ENCODE measurements at regions not wholly inside any gene's neighbourhood (a gene's known extent, or its start where the extent isn't known, plus 50 kb on each side); places are given as distances from the start of the nearest gene placed in this dataset.

DNA sequence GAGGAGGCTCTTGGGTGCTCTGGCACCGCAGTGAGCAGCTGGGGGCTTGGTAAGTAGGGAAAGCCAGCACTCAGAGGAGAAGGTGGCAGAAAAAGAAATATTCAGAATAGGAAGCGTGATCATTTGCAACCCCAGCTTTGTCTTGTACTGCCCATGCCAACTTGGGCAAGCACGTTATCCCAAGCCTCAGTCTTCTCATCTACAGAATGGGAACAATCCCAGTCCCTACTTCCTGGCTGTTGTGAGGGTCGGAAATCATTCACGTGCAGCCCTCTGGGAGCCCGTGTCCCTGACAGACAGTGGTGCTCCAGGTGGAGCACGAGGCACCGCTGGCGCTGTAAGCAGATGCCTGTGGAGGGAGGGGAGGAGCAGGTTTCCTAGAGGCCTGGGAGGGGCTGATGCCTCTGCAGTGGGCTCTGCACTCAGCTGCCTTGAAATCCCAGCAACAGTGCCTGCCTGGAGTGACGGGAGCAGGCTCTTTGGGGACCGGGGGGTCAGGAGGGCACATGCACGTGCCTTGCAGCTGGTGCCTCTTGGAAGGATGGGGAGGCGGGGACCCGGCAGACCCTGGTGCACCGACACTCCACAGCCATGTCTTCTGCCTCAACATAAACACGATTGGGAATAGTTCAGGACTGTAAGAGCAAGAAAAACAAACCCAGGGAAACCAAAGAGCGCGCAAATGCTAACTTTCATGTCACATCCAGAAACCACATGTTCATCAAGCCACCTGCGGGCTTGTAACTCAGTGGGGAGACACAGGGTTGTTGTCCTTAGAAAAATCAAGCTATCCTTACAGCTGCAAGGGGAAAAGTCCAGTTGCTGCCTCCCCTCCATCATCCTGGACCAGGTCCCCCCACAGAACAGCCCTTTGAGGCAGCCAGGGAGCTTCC is 86.5 kb upstream of the DIO3 start:
- DNase-seq (ENCODE audit: low read depth in 2 of 2, low spot score in 1 of 2) = no peak

- no peak for DNase-seq (ENCODE audit: low read depth in 2 of 2, low spot score in 1 of 2)
These were observed 85.6 kb upstream of the DIO3 start for GRCh38 chr14:101475456-101476257.

GRCh38 chr14:101476258-101476915 is 84.9 kb upstream of the DIO3 start:
- no peak for DNase-seq (ENCODE audit: low read depth in 2 of 2, low spot score in 1 of 2)

- DNase-seq (ENCODE audit: low read depth in 2 of 2, low spot score in 1 of 2) = no peak
These were observed 84.3 kb upstream of the DIO3 start for GRCh38 chr14:101476916-101477553.

DNA sequence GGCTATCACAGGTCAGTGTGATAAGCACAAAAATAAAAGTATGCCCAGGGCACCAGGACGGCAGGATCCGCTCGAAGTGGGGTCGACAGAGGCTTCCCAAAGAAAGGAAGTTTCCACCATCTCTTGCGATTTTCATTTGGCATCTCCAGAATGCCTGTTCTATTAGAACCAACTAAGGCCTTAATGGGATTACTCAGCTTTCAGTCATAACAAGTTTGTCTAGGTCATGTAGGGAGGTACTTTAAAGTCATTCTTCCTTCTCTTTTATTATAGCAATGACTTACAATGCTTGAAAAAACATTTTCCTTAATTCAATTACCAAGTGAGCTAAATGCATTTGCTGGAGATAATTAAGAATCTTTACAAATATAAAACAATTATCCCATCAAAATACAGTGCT is 83.6 kb upstream of the DIO3 start:
- no peak for DNase-seq (ENCODE audit: low read depth in 2 of 2, low spot score in 1 of 2)

- no peak for DNase-seq (ENCODE audit: low read depth in 2 of 2, low spot score in 1 of 2)
These were observed 83.2 kb upstream of the DIO3 start for GRCh38 chr14:101478096-101478495.

DNA sequence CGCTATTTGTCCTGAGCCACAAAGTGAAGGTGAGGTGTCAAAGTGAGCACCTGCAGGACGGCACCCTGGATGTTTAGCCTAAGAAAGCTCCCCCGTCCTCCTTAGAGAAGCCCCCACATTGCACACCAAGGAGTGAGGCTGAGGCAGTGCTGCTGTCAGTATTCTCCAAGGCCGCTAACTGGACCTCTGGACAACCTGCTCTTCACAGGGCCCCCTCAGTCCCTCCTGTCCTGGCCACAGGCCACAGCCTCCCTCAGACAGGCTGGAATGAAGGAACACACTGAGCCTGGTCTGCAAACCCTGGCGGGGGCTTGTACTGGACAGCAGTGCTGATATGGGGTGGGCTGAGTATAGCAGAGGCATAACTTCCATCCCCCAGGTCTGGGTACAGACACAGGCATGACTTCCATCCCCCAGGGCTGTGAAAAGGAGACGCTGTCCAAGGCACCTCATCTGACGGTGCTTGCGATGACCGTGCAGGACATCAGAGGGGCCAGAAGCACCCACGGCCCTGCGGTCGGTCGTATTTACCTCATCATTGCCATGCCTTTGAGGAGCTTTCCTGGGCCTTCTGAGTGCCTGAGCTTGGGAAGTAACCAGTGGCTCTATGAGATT is 82.4 kb upstream of the DIO3 start:
- no peak for DNase-seq (ENCODE audit: low read depth in 2 of 2, low spot score in 1 of 2)

DNA sequence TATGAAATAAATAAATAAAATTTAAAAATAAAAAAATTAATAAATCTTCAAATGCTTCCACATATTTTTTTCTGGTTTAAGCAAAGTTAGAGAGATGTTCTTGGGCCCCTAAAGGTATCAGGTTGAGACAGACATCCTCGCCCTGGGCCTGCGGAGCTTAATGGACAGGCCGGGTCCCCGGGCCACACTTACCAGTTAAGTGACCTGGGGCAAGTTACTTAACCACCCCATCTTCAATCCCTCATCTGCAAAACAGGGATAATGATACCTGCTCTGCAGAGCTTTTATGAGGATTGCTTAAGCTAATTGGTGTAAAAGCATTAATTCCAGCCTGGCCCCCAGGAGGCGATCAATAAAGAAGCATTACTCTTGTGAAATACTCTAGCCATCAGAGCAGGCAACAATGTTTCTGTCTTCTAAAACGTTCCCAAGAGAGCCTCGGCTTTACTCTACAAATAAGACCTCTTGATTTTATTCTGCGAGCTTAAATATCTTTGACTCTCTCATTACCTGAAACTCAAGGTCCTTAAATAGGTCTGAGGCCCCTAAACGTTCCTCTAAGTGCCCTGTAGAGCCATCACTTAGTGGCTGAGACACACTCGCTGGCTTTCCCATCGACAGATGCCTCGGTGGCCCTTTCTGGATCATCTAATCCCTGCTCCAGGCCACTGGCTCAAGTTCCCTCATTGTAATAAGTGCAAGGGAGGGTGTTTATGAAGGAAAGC is 81.1 kb upstream of the DIO3 start:
- no peak for DNase-seq (ENCODE audit: low read depth in 2 of 2, low spot score in 1 of 2)

- no peak for DNase-seq (ENCODE audit: low read depth in 2 of 2, low spot score in 1 of 2)
These were observed 80.4 kb upstream of the DIO3 start for GRCh38 chr14:101480747-101481530.

GRCh38 chr14:101481557-101481956 is 79.7 kb upstream of the DIO3 start:
- DNase-seq (ENCODE audit: low read depth in 2 of 2, low spot score in 1 of 2) = no peak

- DNase-seq (ENCODE audit: low read depth in 2 of 2, low spot score in 1 of 2) = no peak
These were observed 79.2 kb upstream of the DIO3 start for GRCh38 chr14:101482066-101482465.

- DNase-seq (ENCODE audit: low read depth in 2 of 2, low spot score in 1 of 2) = no peak
These were observed 77.5 kb upstream of the DIO3 start for GRCh38 chr14:101483829-101484228.

- no peak for DNase-seq (ENCODE audit: low read depth in 2 of 2, low spot score in 1 of 2)
These were observed 72.1 kb upstream of the DIO3 start for GRCh38 chr14:101489092-101489760.

DNA sequence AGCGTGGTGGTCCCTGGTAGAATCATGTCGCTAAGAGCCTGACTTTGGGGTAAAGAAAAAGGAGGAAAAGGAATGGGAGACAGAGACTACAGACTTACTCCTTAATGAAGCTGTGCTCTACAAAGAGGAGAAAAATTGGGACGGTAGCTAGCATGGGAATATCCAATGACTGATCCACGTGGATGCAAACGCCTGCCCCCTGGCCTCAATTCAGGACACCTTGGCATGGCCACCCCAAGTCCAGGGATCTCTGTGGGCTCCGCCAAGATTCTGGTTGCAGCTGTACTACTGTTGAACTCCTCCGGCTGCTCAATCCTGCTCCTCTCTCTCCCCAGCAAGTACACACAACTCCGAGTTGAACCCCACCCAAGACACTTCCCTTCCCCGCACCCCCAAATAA is 70.5 kb upstream of the DIO3 start:
- DNase-seq (ENCODE audit: low read depth in 2 of 2, low spot score in 1 of 2) = no peak

DNA sequence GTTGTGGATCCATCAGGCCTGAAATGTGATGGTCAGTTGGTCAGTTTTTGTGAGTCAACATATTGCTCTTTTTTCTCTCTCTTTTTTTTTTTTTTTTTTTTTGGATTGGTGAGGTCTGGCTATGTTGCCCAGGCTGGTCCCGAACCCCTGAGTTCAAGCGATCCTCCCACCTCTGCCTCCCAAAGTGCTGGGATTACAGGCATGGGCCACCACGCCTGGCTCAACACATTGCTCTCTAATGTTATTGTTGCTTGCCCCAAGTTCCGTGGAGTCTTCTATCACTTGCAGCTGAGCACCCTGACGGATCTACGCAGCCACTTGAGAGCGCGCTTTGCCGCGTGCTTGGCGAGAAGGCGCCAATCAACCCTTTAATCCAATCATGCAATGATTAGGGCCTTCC is 69.5 kb upstream of the DIO3 start:
- no peak for DNase-seq (ENCODE audit: low read depth in 2 of 2, low spot score in 1 of 2)

- no peak for DNase-seq (ENCODE audit: low read depth in 2 of 2, low spot score in 1 of 2)
These were observed 68.6 kb upstream of the DIO3 start for GRCh38 chr14:101492716-101493115.

GRCh38 chr14:101494826-101495225 is 66.5 kb upstream of the DIO3 start:
- no peak for DNase-seq (ENCODE audit: low read depth in 2 of 2, low spot score in 1 of 2)

- DNase-seq (ENCODE audit: low read depth in 2 of 2, low spot score in 1 of 2) = no peak
These were observed 66.0 kb upstream of the DIO3 start for GRCh38 chr14:101495284-101495683.
